OCI-LY1 (cell line): ENCODE measurements at regions not wholly inside any gene's neighbourhood (a gene's known extent, or its start where the extent isn't known, plus 50 kb on each side); places are given as distances from the start of the nearest gene placed in this dataset.

Source experiments
- H2AFZ ChIP-seq: fragments of 200-600 bp; sonication (generic), shearing (Covaris generic); 2 replicates; pipeline ENCODE4 v1.6.0; 2014; ENCODE audit warnings: antibody characterized with exemption, mild to moderate bottlenecking, low read length
- H3F3A ChIP-seq: fragments of 200-600 bp; sonication (generic), shearing (Covaris generic); 2 replicates; pipeline ENCODE4 v1.6.0; 2014; ENCODE audit warnings: mild to moderate bottlenecking, antibody characterized with exemption, low read length, moderate library complexity; ENCODE audit not compliant: insufficient read depth
- H3K27ac ChIP-seq: fragments of 200-600 bp; sonication (generic); 2 replicates; pipeline ENCODE4 v1.5.1; 2014; ENCODE audit warnings: low read length, mixed run types, mild to moderate bottlenecking, low read depth; ENCODE audit not compliant: poor library complexity, severe bottlenecking
- H3K27me3 ChIP-seq: fragments of 200-600 bp; sonication (generic); 2 replicates; pipeline ENCODE4 v1.6.0; 2014; ENCODE audit warnings: antibody characterized with exemption, mild to moderate bottlenecking, low read length, moderate library complexity; ENCODE audit not compliant: insufficient read depth
- H3K36me3 ChIP-seq: fragments of 200-600 bp; sonication (generic); 2 replicates; pipeline ENCODE4 v1.6.1; 2014; ENCODE audit warnings: mild to moderate bottlenecking, antibody characterized with exemption, low read length, moderate library complexity, mixed read lengths; ENCODE audit not compliant: insufficient read depth
- H3K4me1 ChIP-seq: fragments of 200-600 bp; sonication (generic); 2 replicates; pipeline ENCODE4 v1.5.1; 2014; ENCODE audit warnings: mild to moderate bottlenecking, low read length, moderate library complexity; ENCODE audit not compliant: insufficient read depth, severe bottlenecking
- H3K4me2 ChIP-seq: fragments of 200-600 bp; sonication (generic), shearing (Covaris generic); 2 replicates; pipeline ENCODE4 v1.6.1; 2014; ENCODE audit warnings: low read length
- H3K4me3 ChIP-seq: fragments of 200-600 bp; sonication (generic); 2 replicates; pipeline ENCODE4 v1.5.1; 2014; ENCODE audit warnings: low read length, low read depth, mild to moderate bottlenecking, mixed read lengths; ENCODE audit not compliant: poor library complexity, severe bottlenecking
- H3K79me2 ChIP-seq: fragments of 200-600 bp; shearing (Covaris generic); 2 replicates; pipeline ENCODE4 v1.6.1; 2016; ENCODE audit warnings: mixed run types, low read length, mixed read lengths; ENCODE audit not compliant: insufficient read depth
- H3K9ac ChIP-seq: fragments of 200-600 bp; sonication (generic), shearing (Covaris generic); 2 replicates; pipeline ENCODE4 v1.6.1; 2014; ENCODE audit warnings: mild to moderate bottlenecking, low read length, mixed read lengths
- H3K9me2 ChIP-seq: fragments of 200-600 bp; sonication (generic), shearing (Covaris generic); 2 replicates; pipeline ENCODE4 v1.6.1; 2014; ENCODE audit warnings: low read depth, mild to moderate bottlenecking, low read length, mixed read lengths
- H3K9me3 ChIP-seq: fragments of 200-600 bp; shearing (Covaris generic); 2 replicates; pipeline ENCODE4 v1.6.1; 2014; ENCODE audit warnings: low read length, mixed read lengths
- H4K20me1 ChIP-seq: fragments of 200-600 bp; sonication (generic), shearing (Covaris generic); 2 replicates; pipeline ENCODE4 v1.6.0; 2016; ENCODE audit warnings: mild to moderate bottlenecking, low read length; ENCODE audit not compliant: insufficient read depth
- CTCF ChIP-seq: fragments of 200-600 bp; sonication (generic), shearing (Covaris generic); IDR thresholded peaks from 2 replicates; pipeline ENCODE4 v1.5.1; 2017; ENCODE audit warnings: mild to moderate bottlenecking, antibody characterized with exemption, low read length, moderate library complexity, mixed read lengths
- EZH2 ChIP-seq: fragments of 200-600 bp; sonication (generic), shearing (Covaris generic); IDR thresholded peaks from 2 replicates; pipeline ENCODE4 v1.8.0; 2017; ENCODE audit warnings: borderline replicate concordance, mixed run types, mild to moderate bottlenecking, antibody characterized with exemption, low read length, moderate library complexity, mixed read lengths

GRCh38 chr4:89502581-89502980 is 195.0 kb upstream of the GPRIN3 start:
- H3K9me2 ChIP-seq: no peaks in the 10 kb centered on the region
- H3K4me1 ChIP-seq: no peaks in the 10 kb centered on the region
- no peaks in the 10 kb centered on the region for H3K27me3 ChIP-seq
- H2AFZ ChIP-seq: no peak overlapping the region
- H3F3A ChIP-seq: no peaks in the 10 kb centered on the region
- no peak overlapping the region for H3K9ac ChIP-seq
- no peak overlapping the region for H3K27ac ChIP-seq
- no peaks in the 10 kb centered on the region for H4K20me1 ChIP-seq
- no peak overlapping the region for H3K4me2 ChIP-seq
- no peak overlapping the region for H3K4me3 ChIP-seq
- TF ChIP-seq EZH2 (no peak), CTCF (no peak)
- H3K79me2 ChIP-seq: no peaks in the 10 kb centered on the region
- H3K9me3 ChIP-seq: no peaks in the 10 kb centered on the region
- H3K36me3 ChIP-seq: no peaks in the 10 kb centered on the region

DNA sequence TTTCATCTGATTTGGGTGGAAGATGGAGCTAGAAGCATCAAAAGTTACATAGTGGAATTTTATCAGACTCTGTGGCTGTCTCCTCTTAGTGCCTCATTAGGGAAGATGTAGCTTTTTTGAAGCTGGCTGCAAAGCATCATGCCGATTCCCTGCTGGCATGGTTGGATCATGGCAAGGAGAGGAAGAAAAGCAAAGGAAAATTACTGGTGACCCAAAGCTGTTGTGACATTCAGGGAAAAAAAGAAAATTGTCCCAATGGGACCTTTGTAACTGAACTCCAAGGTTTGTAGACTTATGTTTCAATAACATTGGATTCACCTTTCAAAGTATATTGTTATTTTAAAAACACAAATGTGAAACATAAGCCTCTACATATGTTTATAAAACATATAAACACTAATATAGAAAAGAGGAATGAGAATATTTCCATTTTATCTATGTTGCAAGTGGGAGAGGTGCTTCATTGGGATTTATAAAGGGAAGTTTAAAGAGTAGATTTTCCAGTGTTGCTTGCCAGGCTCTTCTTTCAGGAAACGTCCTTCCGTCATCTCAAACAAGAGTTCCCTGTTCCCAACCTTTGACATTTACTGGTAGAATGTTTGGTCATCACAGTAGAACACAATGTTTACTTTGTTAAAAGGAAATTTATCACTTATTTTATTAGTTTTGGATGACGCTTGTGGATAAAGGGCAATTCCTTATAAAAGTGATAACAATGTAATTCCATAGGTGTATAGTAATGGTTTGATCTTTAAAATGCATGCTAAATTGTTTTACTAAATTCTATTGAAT is 190.1 kb upstream of the GPRIN3 start:
- H3K4me3 ChIP-seq: no peak overlapping the region
- H3F3A ChIP-seq: no peaks in the 10 kb centered on the region
- H3K9me3 ChIP-seq: no peaks in the 10 kb centered on the region
- no peaks in the 10 kb centered on the region for H3K36me3 ChIP-seq
- no peak overlapping the region for H3K9ac ChIP-seq
- no peak overlapping the region for H2AFZ ChIP-seq
- no peak overlapping the region for H3K27ac ChIP-seq
- H3K4me1 ChIP-seq: no peaks in the 10 kb centered on the region
- TF ChIP-seq EZH2: no peak
- no peak for TF ChIP-seq CTCF
- no peaks in the 10 kb centered on the region for H3K79me2 ChIP-seq
- H3K9me2 ChIP-seq: no peaks in the 10 kb centered on the region
- no peaks in the 10 kb centered on the region for H3K27me3 ChIP-seq
- no peaks in the 10 kb centered on the region for H4K20me1 ChIP-seq
- H3K4me2 ChIP-seq: no peak overlapping the region

- no peak overlapping the region for H3K9ac ChIP-seq
- H3K4me2 ChIP-seq: no peak overlapping the region
- H3K9me2 ChIP-seq: no peaks in the 10 kb centered on the region
- H3F3A ChIP-seq: no peaks in the 10 kb centered on the region
- TF ChIP-seq CTCF (no peak), EZH2 (no peak)
- no peaks in the 10 kb centered on the region for H3K27me3 ChIP-seq
- no peaks in the 10 kb centered on the region for H3K79me2 ChIP-seq
- no peaks in the 10 kb centered on the region for H3K4me1 ChIP-seq
- H4K20me1 ChIP-seq: no peaks in the 10 kb centered on the region
- no peaks in the 10 kb centered on the region for H3K9me3 ChIP-seq
- H3K36me3 ChIP-seq: no peaks in the 10 kb centered on the region
- no peak overlapping the region for H3K27ac ChIP-seq
- H3K4me3 ChIP-seq: no peak overlapping the region
- H2AFZ ChIP-seq: no peak overlapping the region
These were observed 189.3 kb upstream of the GPRIN3 start for GRCh38 chr4:89496851-89497250.
